ENCODE measurements at regions not wholly inside any gene's neighbourhood (a gene's known extent, or its start where the extent isn't known, plus 50 kb on each side); places are given as distances from the start of the nearest gene placed in this dataset.

- H3K4me2 ChIP-seq (ENCODE audit: low read depth, low read length, poor library complexity, severe bottlenecking) = no peak overlapping the region
- no peaks in the 10 kb centered on the region for H3K79me2 ChIP-seq (ENCODE audit: insufficient read depth, low read length)
- H3K27me3 ChIP-seq (ENCODE audit: insufficient read depth, low read length, poor library complexity, severe bottlenecking) = no peaks in the 10 kb centered on the region
- H3K9me2 ChIP-seq (replicated peaks; ENCODE audit: low read depth, low read length) = no peaks in the 10 kb centered on the region
- H2AFZ ChIP-seq (ENCODE audit: low read length) = peak overlapping the region; percentile 50; the same call in 1 of the 2 replicates
- peaks cover 41% of the 10 kb centered on the region for H3K4me1 ChIP-seq (ENCODE audit: insufficient read depth, low read length, poor library complexity, severe bottlenecking)
- peak overlapping the region; percentile 27 for H3K9ac ChIP-seq (ENCODE audit: low read depth, low read length, poor library complexity, severe bottlenecking)
- TF ChIP-seq, protein P1, sequence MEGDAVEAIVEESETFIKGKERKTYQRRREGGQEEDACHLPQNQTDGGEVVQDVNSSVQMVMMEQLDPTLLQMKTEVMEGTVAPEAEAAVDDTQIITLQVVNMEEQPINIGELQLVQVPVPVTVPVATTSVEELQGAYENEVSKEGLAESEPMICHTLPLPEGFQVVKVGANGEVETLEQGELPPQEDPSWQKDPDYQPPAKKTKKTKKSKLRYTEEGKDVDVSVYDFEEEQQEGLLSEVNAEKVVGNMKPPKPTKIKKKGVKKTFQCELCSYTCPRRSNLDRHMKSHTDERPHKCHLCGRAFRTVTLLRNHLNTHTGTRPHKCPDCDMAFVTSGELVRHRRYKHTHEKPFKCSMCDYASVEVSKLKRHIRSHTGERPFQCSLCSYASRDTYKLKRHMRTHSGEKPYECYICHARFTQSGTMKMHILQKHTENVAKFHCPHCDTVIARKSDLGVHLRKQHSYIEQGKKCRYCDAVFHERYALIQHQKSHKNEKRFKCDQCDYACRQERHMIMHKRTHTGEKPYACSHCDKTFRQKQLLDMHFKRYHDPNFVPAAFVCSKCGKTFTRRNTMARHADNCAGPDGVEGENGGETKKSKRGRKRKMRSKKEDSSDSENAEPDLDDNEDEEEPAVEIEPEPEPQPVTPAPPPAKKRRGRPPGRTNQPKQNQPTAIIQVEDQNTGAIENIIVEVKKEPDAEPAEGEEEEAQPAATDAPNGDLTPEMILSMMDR (conservative IDR thresholded peaks at IDR 0.05; ENCODE audit: low read length) = no peak
- TF ChIP-seq EZH2phosphoT487 (IDR thresholded peaks at IDR 0.05; ENCODE audit: borderline replicate concordance) = no peak
- H3K4me3 ChIP-seq (ENCODE audit: low read length, poor library complexity, severe bottlenecking) = no peak overlapping the region
- no peaks in the 10 kb centered on the region for H4K20me1 ChIP-seq (ENCODE audit: insufficient read depth, low read length, poor library complexity, severe bottlenecking)
- H3F3A ChIP-seq (ENCODE audit: low read depth) = no peaks in the 10 kb centered on the region
- no peaks in the 10 kb centered on the region for H3K36me3 ChIP-seq (ENCODE audit: insufficient read depth, low read length)
- no peaks in the 10 kb centered on the region for H3K9me3 ChIP-seq (ENCODE audit: insufficient read depth, low read depth, low read length)
These were observed 151.6 kb upstream of the PRSS58 start for GRCh38 chr7:142409471-142409870.

GRCh38 chr7:142408794-142409193 lies 150.9 kb upstream of the PRSS58 start:
- Histone ChIP-seq H3K9ac (ENCODE audit: low read depth, low read length, poor library complexity, severe bottlenecking) (peak overlapping the region; percentile 27), H3F3A (ENCODE audit: low read depth) (no peaks in the 10 kb centered on the region), H3K4me3 (ENCODE audit: low read length, poor library complexity, severe bottlenecking) (no peak overlapping the region), H3K79me2 (ENCODE audit: insufficient read depth, low read length) (no peaks in the 10 kb centered on the region), H3K4me2 (ENCODE audit: low read depth, low read length, poor library complexity, severe bottlenecking) (peak overlapping the region; percentile 53), H3K27me3 (ENCODE audit: insufficient read depth, low read length, poor library complexity, severe bottlenecking) (no peaks in the 10 kb centered on the region), H4K20me1 (ENCODE audit: insufficient read depth, low read length, poor library complexity, severe bottlenecking) (no peaks in the 10 kb centered on the region), H3K9me3 (ENCODE audit: insufficient read depth, low read depth, low read length) (no peaks in the 10 kb centered on the region), H3K4me1 (ENCODE audit: insufficient read depth, low read length, poor library complexity, severe bottlenecking) (peaks cover 34% of the 10 kb centered on the region), H2AFZ (ENCODE audit: low read length) (peak overlapping the region; percentile 50), H3K36me3 (ENCODE audit: insufficient read depth, low read length) (no peaks in the 10 kb centered on the region), H3K9me2 (replicated peaks; ENCODE audit: low read depth, low read length) (no peaks in the 10 kb centered on the region)
- no peak for TF ChIP-seq EZH2phosphoT487 (IDR thresholded peaks at IDR 0.05; ENCODE audit: borderline replicate concordance)
- TF ChIP-seq, protein P1 (conservative IDR thresholded peaks at IDR 0.05; ENCODE audit: low read length) = no peak

GRCh38 chr7:142407939-142408570 lies 150.2 kb upstream of the PRSS58 start:
- peak overlapping the region; percentile 67 for H2AFZ ChIP-seq (ENCODE audit: low read length)
- peak overlapping the region; percentile 27 for H3K9ac ChIP-seq (ENCODE audit: low read depth, low read length, poor library complexity, severe bottlenecking)
- TF ChIP-seq, protein P1 (conservative IDR thresholded peaks at IDR 0.05; ENCODE audit: low read length) = no peak
- no peak for TF ChIP-seq EZH2phosphoT487 (IDR thresholded peaks at IDR 0.05; ENCODE audit: borderline replicate concordance)
- H3K27me3 ChIP-seq (ENCODE audit: insufficient read depth, low read length, poor library complexity, severe bottlenecking) = no peaks in the 10 kb centered on the region
- H3K9me2 ChIP-seq (replicated peaks; ENCODE audit: low read depth, low read length) = no peaks in the 10 kb centered on the region
- H4K20me1 ChIP-seq (ENCODE audit: insufficient read depth, low read length, poor library complexity, severe bottlenecking) = no peaks in the 10 kb centered on the region
- no peaks in the 10 kb centered on the region for H3F3A ChIP-seq (ENCODE audit: low read depth)
- H3K9me3 ChIP-seq (ENCODE audit: insufficient read depth, low read depth, low read length) = no peaks in the 10 kb centered on the region
- H3K4me2 ChIP-seq (ENCODE audit: low read depth, low read length, poor library complexity, severe bottlenecking) = peak overlapping the region; percentile 53
- H3K36me3 ChIP-seq (ENCODE audit: insufficient read depth, low read length) = no peaks in the 10 kb centered on the region
- peak overlapping the region; percentile 18 for H3K4me3 ChIP-seq (ENCODE audit: low read length, poor library complexity, severe bottlenecking)
- no peaks in the 10 kb centered on the region for H3K79me2 ChIP-seq (ENCODE audit: insufficient read depth, low read length)
- H3K4me1 ChIP-seq (ENCODE audit: insufficient read depth, low read length, poor library complexity, severe bottlenecking) = peaks cover 27% of the 10 kb centered on the region

Data from Loucy (cell line).